Calu3 (cell line): ENCODE measurements at regions not wholly inside any gene's neighbourhood (a gene's known extent, or its start where the extent isn't known, plus 50 kb on each side); places are given as distances from the start of the nearest gene placed in this dataset.
A peak's percentile ranks its signal among the peaks of the same experiment; 100 is the strongest.

Experiments
- BruUV-seq: library from RNA; stranded (reverse); fragments of 400-500 nt; replicated peaks from 2 replicates; lab custom pipeline; 2021; lab: Mats Ljungman, UMichigan
- CTCF ChIA-PET: fragments of 300-600 bp; sonication (Branson Sonifier 250); formaldehyde crosslinking; loops from one replicate; lab custom pipeline; 2022; ENCODE audit warnings: antibody characterized with exemption; lab: Charles Lee
- DNase-seq: peaks from one replicate; pipeline ENCODE4 v3.0.0; 2022
- H3K27ac Mint-ChIP-seq: one replicate; pipeline ENCODE4 v1.8.0; 2022; ENCODE audit warnings: mixed read lengths; ENCODE audit not compliant: unreplicated experiment
- H3K27me3 Mint-ChIP-seq: one replicate; pipeline ENCODE4 v1.8.0; 2022; ENCODE audit warnings: mixed read lengths; ENCODE audit not compliant: unreplicated experiment
- H3K36me3 Mint-ChIP-seq: one replicate; pipeline ENCODE4 v1.8.0; 2022; ENCODE audit warnings: mild to moderate bottlenecking, moderate library complexity, mixed read lengths; ENCODE audit not compliant: insufficient read depth, unreplicated experiment
- H3K4me1 Mint-ChIP-seq: one replicate; pipeline ENCODE4 v1.8.0; 2022; ENCODE audit warnings: mild to moderate bottlenecking, low read depth, mixed read lengths; ENCODE audit not compliant: unreplicated experiment
- H3K4me3 Mint-ChIP-seq: one replicate; pipeline ENCODE4 v1.8.0; 2022; ENCODE audit warnings: mild to moderate bottlenecking, low read depth, moderate library complexity, mixed read lengths; ENCODE audit not compliant: unreplicated experiment
- H3K9me3 Mint-ChIP-seq: one replicate; pipeline ENCODE4 v1.8.0; 2022; ENCODE audit warnings: low read depth, mixed read lengths; ENCODE audit not compliant: unreplicated experiment
- CTCF ChIP-seq: fragments of 200-600 bp; IDR thresholded peaks from one replicate; pipeline ENCODE4 v1.8.0; 2022; ENCODE audit warnings: antibody characterized with exemption; ENCODE audit not compliant: unreplicated experiment
- intact Hi-C: fragments of 100-400 bp; cut with micrococcal nuclease; formaldehyde crosslinking; loops from one replicate; pipeline ENCODE4 v1.10.0; 2022; ENCODE audit not compliant: unreplicated experiment

DNA sequence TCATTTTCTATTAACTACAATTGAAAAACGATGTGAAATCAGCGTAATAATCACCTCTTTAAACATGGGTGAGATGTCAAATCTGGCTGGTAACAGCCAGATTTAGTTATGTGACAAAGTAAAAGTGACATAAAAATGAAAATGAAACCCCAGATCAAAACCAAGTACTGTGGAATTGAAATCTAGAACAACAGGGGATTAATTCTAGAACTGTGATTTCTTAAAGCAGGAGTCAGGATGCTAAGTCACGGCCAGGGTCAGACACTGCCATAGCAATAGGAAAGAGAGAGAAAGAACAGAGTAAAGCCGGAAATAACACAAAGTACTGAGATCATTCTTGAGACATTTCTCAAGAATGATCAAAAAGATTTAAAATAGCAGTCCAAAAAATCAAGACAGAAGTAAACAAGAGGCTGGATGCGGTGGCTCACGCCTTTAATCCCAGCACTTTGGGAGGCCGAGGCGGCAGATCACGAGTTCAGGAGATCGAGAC is 1183.7 kb upstream of the NXPH2 start:
- H3K36me3 Mint-ChIP-seq = no peaks in the 10 kb centered on the region
- no TSS peak for BruUV-seq
- no peak overlapping the region for H3K4me3 Mint-ChIP-seq
- CTCF ChIA-PET = interaction anchor here (0.6 kb wide), 1 partner anchor 1914 kb away, joined by 3 read pairs; no protein-coding TSS in a partner anchor
- no peak for DNase-seq
- H3K4me1 Mint-ChIP-seq = peaks cover 8% of the 10 kb centered on the region
- no peak overlapping the region for H3K27ac Mint-ChIP-seq
- H3K27me3 Mint-ChIP-seq = no peaks in the 10 kb centered on the region
- intact Hi-C loops = no loop called here
- no peak for TF ChIP-seq CTCF
- peaks cover 2% of the 10 kb centered on the region for H3K9me3 Mint-ChIP-seq

- no TSS peak for BruUV-seq
- CTCF ChIA-PET = no interaction called here
- H3K27ac Mint-ChIP-seq = no peak overlapping the region
- no peaks in the 10 kb centered on the region for H3K36me3 Mint-ChIP-seq
- intact Hi-C loops = no loop called here
- DNase-seq = no peak
- H3K9me3 Mint-ChIP-seq = peaks cover 7% of the 10 kb centered on the region
- H3K4me1 Mint-ChIP-seq = no peaks in the 10 kb centered on the region
- TF ChIP-seq CTCF = no peak
- no peak overlapping the region for H3K4me3 Mint-ChIP-seq
- H3K27me3 Mint-ChIP-seq = no peaks in the 10 kb centered on the region
Observed at GRCh38 chr2:139949242-139949972, 1169.2 kb upstream of the NXPH2 start.

DNA sequence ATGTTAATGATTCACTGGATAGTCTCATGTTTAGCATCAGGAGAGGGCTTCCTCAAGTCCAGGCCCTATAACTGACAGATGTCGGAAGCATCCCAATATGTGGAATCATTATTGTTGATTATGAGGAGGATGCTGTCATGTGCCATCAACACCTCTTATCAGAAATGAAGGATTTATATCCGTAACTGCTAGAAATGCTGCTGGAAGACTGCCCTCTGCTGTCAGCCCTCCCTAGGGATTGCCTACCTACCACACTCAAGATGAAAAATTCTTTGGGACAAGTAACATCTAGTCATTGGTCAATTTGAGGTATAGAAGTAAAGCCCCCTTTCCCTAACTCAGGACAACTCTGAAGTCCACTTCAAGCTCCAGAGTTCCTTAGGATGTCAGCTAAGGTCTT is 1166.5 kb upstream of the NXPH2 start:
- H3K4me3 Mint-ChIP-seq = no peak overlapping the region
- peak; percentile 5 for DNase-seq
- CTCF ChIA-PET = no interaction called here
- no peak for TF ChIP-seq CTCF
- peaks cover 7% of the 10 kb centered on the region for H3K9me3 Mint-ChIP-seq
- H3K36me3 Mint-ChIP-seq = no peaks in the 10 kb centered on the region
- H3K4me1 Mint-ChIP-seq = no peaks in the 10 kb centered on the region
- intact Hi-C loops = loop anchor here (2.0 kb wide), 1 partner anchor 156 kb away; no protein-coding TSS in a partner anchor
- no peak overlapping the region for H3K27ac Mint-ChIP-seq
- no TSS peak for BruUV-seq
- no peaks in the 10 kb centered on the region for H3K27me3 Mint-ChIP-seq

DNA sequence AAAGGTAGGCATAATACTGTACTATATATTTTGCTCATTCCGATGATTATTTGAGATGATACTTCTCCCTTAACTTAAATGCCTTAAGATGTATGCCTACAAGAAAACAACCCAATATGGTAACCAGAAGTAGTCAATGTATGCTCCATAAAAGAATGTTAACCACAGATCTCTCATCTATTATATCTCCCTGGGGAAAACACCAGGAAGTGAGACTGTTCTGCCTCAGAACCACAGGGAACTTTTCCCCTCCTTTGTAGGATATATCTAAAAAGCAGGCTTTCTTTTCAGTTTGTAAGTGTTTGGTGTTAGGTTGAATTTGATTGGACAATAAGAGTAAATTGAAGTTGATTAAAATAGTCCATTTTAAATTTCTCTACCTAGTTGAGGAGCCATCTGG is 1160.5 kb upstream of the NXPH2 start:
- DNase-seq = no peak
- Mint-ChIP-seq H3K27ac (no peak overlapping the region), H3K27me3 (no peaks in the 10 kb centered on the region), H3K4me1 (no peaks in the 10 kb centered on the region), H3K4me3 (no peak overlapping the region), H3K9me3 (peaks cover 8% of the 10 kb centered on the region), H3K36me3 (no peaks in the 10 kb centered on the region)
- BruUV-seq = no TSS peak
- CTCF ChIA-PET = no interaction called here
- intact Hi-C loops = no loop called here
- no peak for TF ChIP-seq CTCF
